B cell (primary cell): ENCODE measurements at regions not wholly inside any gene's neighbourhood (a gene's known extent, or its start where the extent isn't known, plus 50 kb on each side); places are given as distances from the start of the nearest gene placed in this dataset.

ENCODE experiments used
- ATAC-seq: fragments of 200-7000 bp; cut with Tn5 transposase; one replicate; pipeline ENCODE4 v1.10.0; 2021; ENCODE audit warnings: low read depth, mild to moderate bottlenecking, moderate number of reproducible peaks, moderate library complexity
- CTCF ChIA-PET: fragments of 350-600 bp; sonication (Branson Sonifier 250); formaldehyde crosslinking; loops from one replicate; lab custom pipeline; 2021; ENCODE audit warnings: antibody characterized with exemption, inconsistent platforms; lab: Charles Lee
- POLR2A ChIA-PET: fragments of 350-600 bp; sonication (Branson Sonifier 250); formaldehyde crosslinking; loops from one replicate; lab custom pipeline; 2021; ENCODE audit warnings: antibody characterized with exemption; lab: Charles Lee
- DNase-seq: peaks from one replicate; pipeline ENCODE4 v3.0.0; 2013
- H2AFZ ChIP-seq: 2 replicates; pipeline ENCODE4 v1.6.1; 2012; ENCODE audit warnings: mild to moderate bottlenecking, low read depth, low read length; ENCODE audit not compliant: insufficient read depth, poor library complexity, severe bottlenecking
- H3K27ac ChIP-seq, 2 donors: 1 replicate in 1 of 2; 2 replicates in 1 of 2; pipeline ENCODE4 v1.5.1; 2012 to 2013; ENCODE audit warnings: low read length in 2 of 2, mild to moderate bottlenecking in 2 of 2, moderate library complexity in 1 of 2
- H3K27me3 ChIP-seq, 4 experiments: fragments of 200-600 bp in 1 of 4; sonication (generic) in 1 of 4; replicated peaks in 1 of 4; 1 replicate in 2 of 4; 2 replicates in 2 of 4; pipeline versions ENCODE4 v1.6.1 to v1.7.0; 2013 to 2016; ENCODE audit warnings: low read length in 3 of 4, mild to moderate bottlenecking in 2 of 4, mixed read lengths in 1 of 4, moderate library complexity in 1 of 4; ENCODE audit not compliant: insufficient read depth in 4 of 4, control insufficient read depth in 3 of 4; ENCODE audit errors: control extremely low read depth in 1 of 4
- H3K36me3 ChIP-seq, 2 experiments: replicated peaks in 1 of 2; 1 replicate in 1 of 2; 2 replicates in 1 of 2; pipeline versions ENCODE4 v1.6.1 to v1.7.1; 2013; ENCODE audit warnings: low read length in 1 of 2; ENCODE audit not compliant: insufficient read depth in 2 of 2, control insufficient read depth in 1 of 2; ENCODE audit errors: control extremely low read depth in 1 of 2, extremely low read depth in 1 of 2
- H3K4me1 ChIP-seq, 2 donors: fragments of 200-600 bp in 1 of 2; sonication (generic) in 1 of 2; 1 replicate in 1 of 2; 2 replicates in 1 of 2; pipeline versions ENCODE4 v1.5.1 to v1.6.1; 2013 to 2017; ENCODE audit warnings: low read length in 2 of 2; ENCODE audit not compliant: control insufficient read depth in 2 of 2, insufficient read depth in 2 of 2
- H3K4me2 ChIP-seq: replicated peaks from 2 replicates; pipeline ENCODE3; 2012; ENCODE audit warnings: mild to moderate bottlenecking, low read depth, low read length; ENCODE audit not compliant: poor library complexity, severe bottlenecking
- H3K4me3 ChIP-seq, 5 experiments: fragments of 200-600 bp in 1 of 5; sonication (generic) in 1 of 5; 1 replicate in 3 of 5; 2 replicates in 2 of 5; pipeline versions ENCODE4 v1.5.1 to v1.7.0; 2011 to 2016; ENCODE audit warnings: low read length in 4 of 5, mild to moderate bottlenecking in 4 of 5, low read depth in 2 of 5, control low read depth in 1 of 5, moderate library complexity in 1 of 5; ENCODE audit not compliant: insufficient read depth in 1 of 5; ENCODE audit errors: control extremely low read depth in 1 of 5, extremely low read depth in 1 of 5
- H3K79me2 ChIP-seq: fragments of 200-600 bp; sonication (generic); one replicate; pipeline ENCODE4 v1.6.0; 2016; ENCODE audit warnings: low read length; ENCODE audit not compliant: control insufficient read depth, insufficient read depth
- H3K9ac ChIP-seq: fragments of 200-600 bp; sonication (generic); 2 replicates; pipeline ENCODE4 v1.6.1; 2017; ENCODE audit warnings: mild to moderate bottlenecking, low read length, moderate library complexity
- H3K9me3 ChIP-seq, 3 donors: one replicate each; pipeline versions ENCODE4 v1.6.1 to v1.7.1; 2013; ENCODE audit warnings: low read length in 2 of 3; ENCODE audit not compliant: control insufficient read depth in 2 of 3, insufficient read depth in 1 of 3; ENCODE audit errors: control extremely low read depth in 1 of 3
- H4K20me1 ChIP-seq: 2 replicates; pipeline ENCODE4 v1.6.0; 2012; ENCODE audit warnings: mild to moderate bottlenecking, low read length; ENCODE audit not compliant: insufficient read depth, control insufficient read depth, poor library complexity, severe bottlenecking
- H3K27ac Mint-ChIP-seq: one replicate; pipeline ENCODE4 v1.8.0; 2021; ENCODE audit warnings: mixed read lengths
- H3K27me3 Mint-ChIP-seq: one replicate; pipeline ENCODE4 v1.8.0; 2021; ENCODE audit warnings: mixed read lengths
- H3K4me1 Mint-ChIP-seq: one replicate; pipeline ENCODE4 v1.8.0; 2021; ENCODE audit warnings: mixed read lengths
- H3K4me3 Mint-ChIP-seq: one replicate; pipeline ENCODE4 v1.8.0; 2021; ENCODE audit warnings: mixed read lengths
- H3K9me3 Mint-ChIP-seq: one replicate; pipeline ENCODE4 v1.8.0; 2022; ENCODE audit warnings: mixed read lengths; ENCODE audit not compliant: insufficient read depth
- CTCF ChIP-seq: fragments of 200-600 bp; IDR thresholded peaks from one replicate; pipeline ENCODE4 v1.8.0; 2022; ENCODE audit warnings: antibody characterized with exemption, mild to moderate bottlenecking
- EZH2 ChIP-seq: IDR thresholded peaks from 2 replicates; pipeline ENCODE4 v1.6.1; 2012; ENCODE audit warnings: borderline replicate concordance, low read depth, mild to moderate bottlenecking, moderate library complexity, low read length; ENCODE audit not compliant: insufficient read depth, poor library complexity, severe bottlenecking
- WGBS: methylation state at CpG from one replicate; pipeline ENCODE4 v1.1.5; 2013; ENCODE audit warnings: missing lambda C conversion rate; ENCODE audit not compliant: insufficient coverage; 5-methylcytosine and 5-hydroxymethylcytosine counted together
- intact Hi-C: fragments of 100-400 bp; cut with micrococcal nuclease; formaldehyde crosslinking; loops from one replicate; pipeline ENCODE4 v1.10.0; 2022

GRCh38 chr18:78754311-78755043, 225.1 kb upstream of the SALL3 start:
- Mint-ChIP-seq H3K27me3 (no peaks in the 10 kb centered on the region), H3K4me1 (no peaks in the 10 kb centered on the region), H3K9me3 (no peaks in the 10 kb centered on the region), H3K27ac (no peak overlapping the region), H3K4me3 (no peak overlapping the region)
- ATAC-seq (no peak), DNase-seq (no peak)
- H3K27ac ChIP-seq = no peak overlapping the region
- no peaks in the 10 kb centered on the region for H3K27me3 ChIP-seq
- WGBS = 97% methylated on average over 19 of the region's 23 CpGs
- H2AFZ ChIP-seq = no peak overlapping the region
- CTCF ChIA-PET = no interaction called here
- no peaks in the 10 kb centered on the region for H3K4me1 ChIP-seq
- intact Hi-C loops = no loop called here
- no peak overlapping the region for H3K4me3 ChIP-seq
- H3K79me2 ChIP-seq = no peaks in the 10 kb centered on the region
- H3K4me2 ChIP-seq = no peak overlapping the region
- POLR2A ChIA-PET = no interaction called here
- H3K9ac ChIP-seq = no peak overlapping the region
- H3K36me3 ChIP-seq = no peaks in the 10 kb centered on the region
- TF ChIP-seq EZH2 (no peak), CTCF (no peak)
- peaks cover 0 to 13% (median 0%) of the 10 kb centered on the region in 3 donors for H3K9me3 ChIP-seq
- H4K20me1 ChIP-seq = no peaks in the 10 kb centered on the region

GRCh38 chr18:78757014-78757413, 222.6 kb upstream of the SALL3 start:
- DNase-seq = no peak
- Histone ChIP-seq H3K4me2 (no peak overlapping the region), H4K20me1 (no peaks in the 10 kb centered on the region), H3K27me3 (no peaks in the 10 kb centered on the region), H3K4me3 (no peak overlapping the region), H2AFZ (no peak overlapping the region), H3K9me3 (peaks cover 0 to 11% (median 0%) of the 10 kb centered on the region in 3 donors), H3K9ac (no peak overlapping the region), H3K79me2 (no peaks in the 10 kb centered on the region), H3K36me3 (no peaks in the 10 kb centered on the region), H3K4me1 (no peaks in the 10 kb centered on the region), H3K27ac (no peak overlapping the region)
- CTCF ChIA-PET = no interaction called here
- H3K4me1 Mint-ChIP-seq = no peaks in the 10 kb centered on the region
- intact Hi-C loops = no loop called here
- POLR2A ChIA-PET = no interaction called here
- WGBS = 91% methylated on average over 9 of the region's 10 CpGs
- no peaks in the 10 kb centered on the region for H3K27me3 Mint-ChIP-seq
- no peak for ATAC-seq
- H3K4me3 Mint-ChIP-seq = no peak overlapping the region
- no peak overlapping the region for H3K27ac Mint-ChIP-seq
- TF ChIP-seq CTCF = no peak
- TF ChIP-seq EZH2 = no peak
- H3K9me3 Mint-ChIP-seq = peaks cover 8% of the 10 kb centered on the region
